H9 (cell line): ENCODE measurements at regions not wholly inside any gene's neighbourhood (a gene's known extent, or its start where the extent isn't known, plus 50 kb on each side); places are given as distances from the start of the nearest gene placed in this dataset.

Experiments
- DNase-seq: peaks from one replicate; pipeline ENCODE4 v3.0.0-alpha.2; 2017
- H2AFZ ChIP-seq: one replicate; pipeline ENCODE4 v1.6.1; 2013; ENCODE audit warnings: mild to moderate bottlenecking, low read length, control low read depth, moderate library complexity
- H2AK5ac ChIP-seq: 2 replicates; pipeline ENCODE4 v1.6.1; 2013; ENCODE audit warnings: low read length, control low read depth, mixed read lengths; ENCODE audit not compliant: insufficient read length
- H2BK120ac ChIP-seq: one replicate; pipeline ENCODE4 v1.6.1; 2013; ENCODE audit warnings: low read depth, mild to moderate bottlenecking, low read length, control low read depth, inconsistent platforms; ENCODE audit not compliant: poor library complexity, severe bottlenecking
- H2BK12ac ChIP-seq: 2 replicates; pipeline ENCODE4 v1.6.1; 2013; ENCODE audit warnings: low read length, control low read depth, mixed read lengths, low read depth; ENCODE audit not compliant: insufficient read length
- H2BK15ac ChIP-seq: 2 replicates; pipeline ENCODE4 v1.6.1; 2013; ENCODE audit warnings: low read depth, low read length, control low read depth
- H2BK20ac ChIP-seq: one replicate; pipeline ENCODE4 v1.6.1; 2013; ENCODE audit warnings: low read depth, mild to moderate bottlenecking, low read length, control low read depth, inconsistent platforms; ENCODE audit not compliant: poor library complexity, severe bottlenecking
- H2BK5ac ChIP-seq: 2 replicates; pipeline ENCODE4 v1.6.1; 2013; ENCODE audit warnings: low read length, control low read depth, mixed read lengths; ENCODE audit not compliant: insufficient read length
- H3K14ac ChIP-seq: 2 replicates; pipeline ENCODE4 v1.6.1; 2013; ENCODE audit warnings: low read length, control low read depth; ENCODE audit not compliant: insufficient read depth
- H3K18ac ChIP-seq: 2 replicates; pipeline ENCODE4 v1.6.1; 2013; ENCODE audit warnings: low read depth, mild to moderate bottlenecking, mixed read lengths, low read length, control low read depth; ENCODE audit not compliant: insufficient read length
- H3K23ac ChIP-seq: 2 replicates; pipeline ENCODE4 v1.6.1; 2013; ENCODE audit warnings: low read length, control low read depth, mixed read lengths, low read depth; ENCODE audit not compliant: insufficient read length
- H3K23me2 ChIP-seq: 2 replicates; pipeline ENCODE4 v1.6.1; 2013; ENCODE audit warnings: low read depth, mild to moderate bottlenecking, mixed read lengths, low read length, control low read depth; ENCODE audit not compliant: insufficient read length, poor library complexity, severe bottlenecking
- H3K27ac ChIP-seq: 2 replicates; pipeline ENCODE4 v1.5.1; 2013; ENCODE audit warnings: low read length, control low read depth, mixed read lengths, low read depth; ENCODE audit not compliant: insufficient read length
- H3K27me3 ChIP-seq: 2 replicates; pipeline ENCODE4 v1.6.1; 2013; ENCODE audit warnings: low read length, control low read depth, inconsistent platforms; ENCODE audit not compliant: insufficient read depth
- H3K4ac ChIP-seq: 2 replicates; pipeline ENCODE4 v1.6.1; 2013; ENCODE audit warnings: low read depth, mild to moderate bottlenecking, control low read depth, inconsistent platforms, low read length, moderate library complexity
- H3K4me1 ChIP-seq: 2 replicates; pipeline ENCODE4 v1.6.1; 2013; ENCODE audit warnings: low read length, control low read depth, inconsistent platforms; ENCODE audit not compliant: insufficient read depth
- H3K4me2 ChIP-seq: 2 replicates; pipeline ENCODE4 v1.6.1; 2013; ENCODE audit warnings: low read length, control low read depth, mixed read lengths; ENCODE audit not compliant: insufficient read length, insufficient read depth
- H3K56ac ChIP-seq: 2 replicates; pipeline ENCODE4 v1.6.1; 2013; ENCODE audit warnings: low read depth, mild to moderate bottlenecking, mixed read lengths, low read length, control low read depth; ENCODE audit not compliant: insufficient read length
- H3K79me1 ChIP-seq: 2 replicates; pipeline ENCODE4 v1.6.1; 2013; ENCODE audit warnings: low read depth, mild to moderate bottlenecking, moderate library complexity, low read length, control low read depth, inconsistent platforms; ENCODE audit not compliant: insufficient read depth, poor library complexity, severe bottlenecking
- H3K79me2 ChIP-seq: 2 replicates; pipeline ENCODE4 v1.6.1; 2013; ENCODE audit warnings: low read length, control low read depth, inconsistent platforms; ENCODE audit not compliant: insufficient read depth
- H3K9ac ChIP-seq: 2 replicates; pipeline ENCODE4 v1.6.1; 2013; ENCODE audit warnings: low read length, control low read depth, mixed read lengths; ENCODE audit not compliant: insufficient read length; ENCODE audit errors: extremely low read depth
- H3K9me3 ChIP-seq: one replicate; pipeline ENCODE4 v1.6.1; 2013; ENCODE audit warnings: low read depth, low read length, inconsistent platforms; ENCODE audit not compliant: control insufficient read depth
- H3T11ph ChIP-seq: one replicate; pipeline ENCODE4 v1.6.1; 2013; ENCODE audit warnings: mild to moderate bottlenecking, low read length, control low read depth, inconsistent platforms
- H4K20me1 ChIP-seq: one replicate; pipeline ENCODE4 v1.6.1; 2013; ENCODE audit not compliant: control insufficient read depth, insufficient read length, insufficient read depth
- H4K5ac ChIP-seq: 2 replicates; pipeline ENCODE4 v1.6.1; 2013; ENCODE audit warnings: low read depth, mild to moderate bottlenecking, mixed read lengths, low read length, control low read depth; ENCODE audit not compliant: insufficient read length
- H4K8ac ChIP-seq: replicated peaks from 2 replicates; pipeline ENCODE4 v1.6.1; 2013; ENCODE audit warnings: low read length, control low read depth, mixed read lengths, low read depth; ENCODE audit not compliant: insufficient read length
- H4K91ac ChIP-seq: 2 replicates; pipeline ENCODE4 v1.6.1; 2013; ENCODE audit warnings: low read depth, mild to moderate bottlenecking, moderate library complexity, mixed read lengths, low read length, control low read depth; ENCODE audit not compliant: insufficient read length
- H3K27ac Mint-ChIP-seq, 3 experiments: 2 replicates in 2 of 3; 3 replicates in 1 of 3; pipeline ENCODE4 v1.8.0; 2020 to 2021; ENCODE audit warnings: mixed read lengths in 3 of 3, mild to moderate bottlenecking in 1 of 3, moderate library complexity in 1 of 3
- H3K27me3 Mint-ChIP-seq: 2 replicates; pipeline ENCODE4 v1.8.0; 2021; ENCODE audit warnings: low read depth, mild to moderate bottlenecking, moderate library complexity, mixed read lengths
- H3K36me3 Mint-ChIP-seq, 3 experiments: 2 replicates in 2 of 3; 3 replicates in 1 of 3; pipeline ENCODE4 v1.8.0; 2020 to 2021; ENCODE audit warnings: low read depth in 3 of 3, mixed read lengths in 3 of 3; ENCODE audit not compliant: insufficient read depth in 1 of 3
- H3K4me1 Mint-ChIP-seq, 2 experiments: 2 replicates each; pipeline ENCODE4 v1.8.0; 2020; ENCODE audit warnings: mixed read lengths in 2 of 2
- H3K4me3 Mint-ChIP-seq, 2 experiments: 2 replicates in 1 of 2; 3 replicates in 1 of 2; pipeline ENCODE4 v1.8.0; 2020 to 2021; ENCODE audit warnings: mild to moderate bottlenecking in 2 of 2, mixed read lengths in 2 of 2, moderate library complexity in 1 of 2
- H3K9me3 Mint-ChIP-seq, 2 experiments: 2 replicates in 1 of 2; 3 replicates in 1 of 2; pipeline ENCODE4 v1.8.0; 2020; ENCODE audit warnings: mild to moderate bottlenecking in 2 of 2, mixed read lengths in 2 of 2, moderate library complexity in 1 of 2
- WGBS: extraction: QIAGEN DNeasy Blood & Tissue Kit; methylation state at CpG from one replicate; pipeline ENCODE4 v1.1.7; 2013; ENCODE audit warnings: missing lambda C conversion rate, low lambda C conversion rate, mixed read lengths; ENCODE audit not compliant: insufficient read length; ENCODE audit errors: extremely low coverage; 5-methylcytosine and 5-hydroxymethylcytosine counted together
- TF ChIP-seq, protein P1 (sequence below): fragments of 200-600 bp; sonication (generic); conservative IDR thresholded peaks from 3 replicates; pipeline ENCODE4 v1.8.0; 2021; ENCODE audit warnings: antibody characterized with exemption, mild to moderate bottlenecking

GRCh38 chr15:98546329-98546728, 102.0 kb upstream of the IGF1R start:
- Histone ChIP-seq H2BK5ac (no peak overlapping the region), H3K9me3 (no peaks in the 10 kb centered on the region), H2AK5ac (no peak overlapping the region), H2BK12ac (no peak overlapping the region), H2BK20ac (no peak overlapping the region), H3K27ac (no peak overlapping the region), H3K4me1 (peaks cover 6% of the 10 kb centered on the region; the same call in 1 of the 2 replicates), H3K56ac (no peak overlapping the region), H3K23me2 (peaks cover 12% of the 10 kb centered on the region), H4K91ac (no peak overlapping the region), H3K23ac (no peak overlapping the region), H3K79me2 (no peaks in the 10 kb centered on the region), H3K9ac (no peak overlapping the region), H2BK120ac (no peak overlapping the region), H3K27me3 (no peaks in the 10 kb centered on the region; the same call in 1 of the 2 replicates), H3K4ac (no peak overlapping the region), H4K20me1 (no peaks in the 10 kb centered on the region), H3K14ac (no peak overlapping the region), H2BK15ac (no peak overlapping the region), H3T11ph (no peak overlapping the region), H4K8ac (no peak overlapping the region), H3K4me2 (no peak overlapping the region), H2AFZ (no peak overlapping the region), H3K79me1 (no peaks in the 10 kb centered on the region), H4K5ac (no peak overlapping the region), H3K18ac (no peak overlapping the region)
- peaks cover 14 to 26% of the 10 kb centered on the region in 2 experiments for H3K4me1 Mint-ChIP-seq
- no CpG with 5 or more reads among the region's 9 CpGs for WGBS
- no peak overlapping the region for H3K27ac Mint-ChIP-seq
- TF ChIP-seq, protein P1, sequence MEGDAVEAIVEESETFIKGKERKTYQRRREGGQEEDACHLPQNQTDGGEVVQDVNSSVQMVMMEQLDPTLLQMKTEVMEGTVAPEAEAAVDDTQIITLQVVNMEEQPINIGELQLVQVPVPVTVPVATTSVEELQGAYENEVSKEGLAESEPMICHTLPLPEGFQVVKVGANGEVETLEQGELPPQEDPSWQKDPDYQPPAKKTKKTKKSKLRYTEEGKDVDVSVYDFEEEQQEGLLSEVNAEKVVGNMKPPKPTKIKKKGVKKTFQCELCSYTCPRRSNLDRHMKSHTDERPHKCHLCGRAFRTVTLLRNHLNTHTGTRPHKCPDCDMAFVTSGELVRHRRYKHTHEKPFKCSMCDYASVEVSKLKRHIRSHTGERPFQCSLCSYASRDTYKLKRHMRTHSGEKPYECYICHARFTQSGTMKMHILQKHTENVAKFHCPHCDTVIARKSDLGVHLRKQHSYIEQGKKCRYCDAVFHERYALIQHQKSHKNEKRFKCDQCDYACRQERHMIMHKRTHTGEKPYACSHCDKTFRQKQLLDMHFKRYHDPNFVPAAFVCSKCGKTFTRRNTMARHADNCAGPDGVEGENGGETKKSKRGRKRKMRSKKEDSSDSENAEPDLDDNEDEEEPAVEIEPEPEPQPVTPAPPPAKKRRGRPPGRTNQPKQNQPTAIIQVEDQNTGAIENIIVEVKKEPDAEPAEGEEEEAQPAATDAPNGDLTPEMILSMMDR: no peak
- peaks cover 4 to 5% of the 10 kb centered on the region in 2 experiments; a peak in 3 of 5 replicates for H3K9me3 Mint-ChIP-seq
- H3K36me3 Mint-ChIP-seq: peaks cover 0 to 6% (median 0%) of the 10 kb centered on the region in 3 experiments; a peak in 4 of 7 replicates
- peak overlapping the region in 1 of 2 experiments; percentile 91; a peak in 1 of 5 replicates for H3K4me3 Mint-ChIP-seq
- DNase-seq: no peak
- H3K27me3 Mint-ChIP-seq: peaks cover 40% of the 10 kb centered on the region
